Right lobe of liver (tissue), 6 donors: ENCODE measurements at regions not wholly inside any gene's neighbourhood (a gene's known extent, or its start where the extent isn't known, plus 50 kb on each side); places are given as distances from the start of the nearest gene placed in this dataset.

Experiments used
- ATAC-seq, 4 donors: fragments of 200-7000 bp; cut with Tn5 transposase; one replicate each; pipeline ENCODE4 v1.9.1; 2020; ENCODE audit warnings: mild to moderate bottlenecking in 4 of 4, moderate library complexity in 4 of 4
- DNase-seq, 3 donors: peaks; one replicate each; pipeline ENCODE4 v3.0.0-alpha.2; 2020
- H3K27ac ChIP-seq, 3 donors: fragments of 200-600 bp; one replicate each; pipeline ENCODE4 v1.8.0; 2022
- H3K27me3 ChIP-seq, 2 donors: fragments of 200-600 bp; one replicate each; pipeline ENCODE4 v1.8.0; 2022
- H3K36me3 ChIP-seq, 4 donors: fragments of 200-600 bp; sonication (generic) in 1 of 4; one replicate each; pipeline versions ENCODE4 v1.5.1 to v1.8.0; 2017 to 2022; ENCODE audit warnings: control low read depth in 1 of 4
- H3K4me1 ChIP-seq, 4 donors: fragments of 200-600 bp; sonication (generic) in 1 of 4; one replicate each; pipeline versions ENCODE4 v1.5.1 to v1.8.0; 2017 to 2022; ENCODE audit warnings: control low read depth in 1 of 4
- H3K4me3 ChIP-seq, 3 donors: fragments of 200-600 bp; one replicate each; pipeline ENCODE4 v1.8.0; 2022
- H3K9me3 ChIP-seq, 4 donors: fragments of 200-600 bp; sonication (generic) in 1 of 4; one replicate each; pipeline versions ENCODE4 v1.5.1 to v1.8.0; 2017 to 2022; ENCODE audit warnings: control low read depth in 1 of 4
- CTCF ChIP-seq, 4 donors: fragments of 200-600 bp in 3 of 4; fragments of 450-650 bp in 1 of 4; IDR thresholded peaks; one replicate each; pipeline versions ENCODE4 v1.5.1 to v1.8.0; 2016 to 2022; ENCODE audit warnings: antibody characterized with exemption in 4 of 4, mild to moderate bottlenecking in 2 of 4
- POLR2A ChIP-seq: fragments of 450-650 bp; IDR thresholded peaks from one replicate; pipeline ENCODE4 v1.6.1; 2017; ENCODE audit warnings: antibody characterized with exemption, mild to moderate bottlenecking
- WGBS: methylation state at CpG from one replicate; pipeline ENCODE4 v1.1.6; 2018; ENCODE audit warnings: low coverage, low lambda C conversion rate; ENCODE audit not compliant: insufficient coverage; ENCODE audit errors: missing lambda C conversion rate; 5-methylcytosine and 5-hydroxymethylcytosine counted together
- intact Hi-C, 2 donors: fragments of 100-400 bp; cut with DNase I; formaldehyde crosslinking; loops; one replicate each; pipeline versions ENCODE4 v1.11.2 to v1.14.1; 2022
- donor health status: DM: no; HTN: yes; CAD: no.
- donor health status: DM: no; HTN: no; CAD: no.
- donor health status: DM: no; HTN: no; CAD: no.
- donor health status: DM: no; HTN: yes; CAD: no.
- donor health status: DM: no; HTN: yes; CAD: no.

GRCh38 chr3:29004885-29005599 lies 275.8 kb upstream of the RBMS3 start:
- WGBS: 70% methylated on average over 4 of the region's 4 CpGs
- Histone ChIP-seq H3K4me3 (no peak overlapping the region), H3K4me1 (no peaks in the 10 kb centered on the region), H3K27ac (no peak overlapping the region), H3K36me3 (no peaks in the 10 kb centered on the region), H3K9me3 (no peaks in the 10 kb centered on the region), H3K27me3 (no peaks in the 10 kb centered on the region)
- DNase-seq: no peak
- TF ChIP-seq POLR2A: no peak
- TF ChIP-seq CTCF (IDR thresholded peaks at IDR 0.05): no peak
- intact Hi-C loops: no loop called here
- ATAC-seq: no peak

- no peak for TF ChIP-seq CTCF (IDR thresholded peaks at IDR 0.05)
- TF ChIP-seq POLR2A: no peak
- Histone ChIP-seq H3K4me3 (no peak overlapping the region), H3K9me3 (no peaks in the 10 kb centered on the region), H3K36me3 (no peaks in the 10 kb centered on the region), H3K4me1 (no peaks in the 10 kb centered on the region), H3K27ac (no peak overlapping the region), H3K27me3 (no peaks in the 10 kb centered on the region)
- DNase-seq (no peak), ATAC-seq (no peak)
- intact Hi-C loops: no loop called here
These were observed 275.0 kb upstream of the RBMS3 start for GRCh38 chr3:29005862-29006261.

- Histone ChIP-seq H3K9me3 (no peaks in the 10 kb centered on the region), H3K27me3 (no peaks in the 10 kb centered on the region), H3K27ac (no peak overlapping the region), H3K4me3 (no peak overlapping the region), H3K4me1 (no peaks in the 10 kb centered on the region), H3K36me3 (no peaks in the 10 kb centered on the region)
- DNase-seq (no peak), ATAC-seq (no peak)
- TF ChIP-seq POLR2A (no peak), CTCF (IDR thresholded peaks at IDR 0.05) (no peak)
- intact Hi-C loops: no loop called here
- WGBS: 60% methylated on average over 2 of the region's 2 CpGs
These were observed 269.4 kb upstream of the RBMS3 start for GRCh38 chr3:29011441-29011840.

GRCh38 chr3:29011966-29012365 lies 268.9 kb upstream of the RBMS3 start:
- WGBS: 81% methylated on average over 3 of the region's 3 CpGs
- ATAC-seq (no peak), DNase-seq (no peak)
- no peaks in the 10 kb centered on the region for H3K9me3 ChIP-seq
- H3K36me3 ChIP-seq: no peaks in the 10 kb centered on the region
- H3K4me3 ChIP-seq: no peak overlapping the region
- no peak overlapping the region for H3K27ac ChIP-seq
- no peak for TF ChIP-seq POLR2A
- no peak for TF ChIP-seq CTCF (IDR thresholded peaks at IDR 0.05)
- no peaks in the 10 kb centered on the region for H3K4me1 ChIP-seq
- intact Hi-C loops: no loop called here
- no peaks in the 10 kb centered on the region for H3K27me3 ChIP-seq

GRCh38 chr3:29022976-29023375 lies 257.9 kb upstream of the RBMS3 start:
- TF ChIP-seq CTCF (IDR thresholded peaks at IDR 0.05) (no peak), POLR2A (no peak)
- WGBS: 33% methylated on average over 1 of the region's 1 CpG
- H3K4me3 ChIP-seq: no peak overlapping the region
- no peaks in the 10 kb centered on the region for H3K9me3 ChIP-seq
- H3K4me1 ChIP-seq: no peaks in the 10 kb centered on the region
- no peak for DNase-seq
- no peaks in the 10 kb centered on the region for H3K27me3 ChIP-seq
- no peak for ATAC-seq
- no peaks in the 10 kb centered on the region for H3K36me3 ChIP-seq
- no peak overlapping the region for H3K27ac ChIP-seq
- intact Hi-C loops: no loop called here
